Epithelial cell of esophagus (primary cell): ENCODE measurements at regions not wholly inside any gene's neighbourhood (a gene's known extent, or its start where the extent isn't known, plus 50 kb on each side); places are given as distances from the start of the nearest gene placed in this dataset.
A peak's percentile ranks its signal among the peaks of the same experiment; 100 is the strongest.

Experiments used
- DNase-seq: peaks from one replicate; pipeline ENCODE4 v3.0.0; 2010; ENCODE audit warnings: low read depth
- H3K4me3 ChIP-seq: 2 replicates; pipeline ENCODE4 v1.5.1; 2011; ENCODE audit warnings: mild to moderate bottlenecking, low read length, control low read depth
- TF ChIP-seq, protein P1 (sequence below): IDR thresholded peaks from 2 replicates; pipeline ENCODE4 v1.5.1; 2011; ENCODE audit warnings: low read depth, mild to moderate bottlenecking, low read length, control low read depth, inconsistent platforms; ENCODE audit not compliant: insufficient read depth; ENCODE audit errors: missing control alignments

DNA sequence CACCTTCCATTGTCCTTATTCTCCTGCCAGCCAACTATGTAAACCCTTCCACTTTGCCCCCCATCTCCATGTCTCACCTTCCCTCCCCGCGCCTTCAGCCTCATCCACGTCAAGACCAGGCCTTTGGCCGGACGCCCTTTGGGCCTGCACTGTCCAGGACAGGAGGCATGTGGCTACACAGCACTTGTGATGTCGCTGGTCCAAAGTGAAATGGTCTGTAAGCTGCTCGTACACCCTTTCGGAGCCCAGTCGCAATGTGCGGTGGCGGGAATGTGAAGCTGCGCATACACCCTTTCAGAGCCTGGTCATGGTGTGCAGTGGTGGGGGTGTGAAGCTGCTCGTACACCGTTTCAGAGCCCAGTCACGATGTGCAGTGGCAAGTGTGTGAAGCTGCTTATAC is 247.9 kb upstream of the RGS6 start:
- TF ChIP-seq, protein P1, sequence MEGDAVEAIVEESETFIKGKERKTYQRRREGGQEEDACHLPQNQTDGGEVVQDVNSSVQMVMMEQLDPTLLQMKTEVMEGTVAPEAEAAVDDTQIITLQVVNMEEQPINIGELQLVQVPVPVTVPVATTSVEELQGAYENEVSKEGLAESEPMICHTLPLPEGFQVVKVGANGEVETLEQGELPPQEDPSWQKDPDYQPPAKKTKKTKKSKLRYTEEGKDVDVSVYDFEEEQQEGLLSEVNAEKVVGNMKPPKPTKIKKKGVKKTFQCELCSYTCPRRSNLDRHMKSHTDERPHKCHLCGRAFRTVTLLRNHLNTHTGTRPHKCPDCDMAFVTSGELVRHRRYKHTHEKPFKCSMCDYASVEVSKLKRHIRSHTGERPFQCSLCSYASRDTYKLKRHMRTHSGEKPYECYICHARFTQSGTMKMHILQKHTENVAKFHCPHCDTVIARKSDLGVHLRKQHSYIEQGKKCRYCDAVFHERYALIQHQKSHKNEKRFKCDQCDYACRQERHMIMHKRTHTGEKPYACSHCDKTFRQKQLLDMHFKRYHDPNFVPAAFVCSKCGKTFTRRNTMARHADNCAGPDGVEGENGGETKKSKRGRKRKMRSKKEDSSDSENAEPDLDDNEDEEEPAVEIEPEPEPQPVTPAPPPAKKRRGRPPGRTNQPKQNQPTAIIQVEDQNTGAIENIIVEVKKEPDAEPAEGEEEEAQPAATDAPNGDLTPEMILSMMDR: no peak

DNA sequence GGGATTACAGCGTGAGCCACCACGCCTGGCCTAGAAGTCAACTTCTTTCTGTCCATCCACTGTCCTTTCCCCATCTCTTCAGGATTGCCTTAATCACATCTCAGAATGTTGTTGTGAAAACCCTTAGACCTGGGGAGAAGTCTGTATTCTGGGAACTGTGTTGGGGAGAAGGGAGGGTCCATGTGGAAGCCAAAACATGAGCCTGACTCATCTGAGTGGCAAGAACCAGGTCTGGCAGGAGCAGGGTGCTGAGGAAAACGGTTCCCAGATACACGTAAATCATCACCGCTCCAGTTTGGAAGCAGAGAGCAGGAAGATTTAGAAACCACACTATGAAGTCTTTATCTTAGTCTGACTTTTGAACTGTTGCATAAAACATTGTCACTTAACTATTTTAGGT is 245.6 kb upstream of the RGS6 start:
- TF ChIP-seq, protein P1: no peak
- no peak for DNase-seq
- no peak overlapping the region for H3K4me3 ChIP-seq

More for the DNA sequence above, 247.9 kb upstream of the RGS6 start:
- no peak for DNase-seq
- H3K4me3 ChIP-seq: no peak overlapping the region

DNA sequence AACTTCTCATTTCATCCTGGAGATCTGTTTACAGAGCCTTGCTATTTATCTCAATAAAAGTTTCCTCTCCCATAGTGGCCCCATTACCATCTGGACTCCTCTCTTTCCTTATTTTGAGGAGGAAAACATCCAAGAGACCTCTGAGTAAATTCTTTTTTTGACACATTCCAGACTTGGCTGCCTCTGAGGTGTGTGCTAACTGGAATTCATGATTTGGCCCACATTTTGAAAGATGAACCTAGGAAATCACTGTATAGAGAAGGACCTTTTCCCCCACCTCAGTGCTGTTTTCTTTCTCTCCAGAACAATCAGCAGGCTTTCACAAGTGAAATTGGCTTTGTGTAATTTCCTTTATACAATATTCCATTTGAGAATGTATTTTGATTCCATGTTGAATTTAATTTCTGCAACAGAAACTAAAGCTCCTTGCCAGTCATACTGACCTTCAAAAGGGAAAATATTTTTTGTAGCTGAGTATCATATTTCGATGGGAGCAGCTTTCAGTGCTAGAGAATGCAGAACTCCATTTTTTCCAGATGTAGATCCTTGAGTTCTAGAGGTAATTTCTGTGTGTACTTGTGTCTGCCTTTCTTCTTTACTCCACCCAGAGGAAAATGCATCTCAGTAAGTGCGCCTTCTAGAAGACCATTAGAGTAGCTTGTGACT is 244.9 kb upstream of the RGS6 start:
- H3K4me3 ChIP-seq: no peak overlapping the region
- no peak for DNase-seq
- TF ChIP-seq, protein P1: no peak

DNA sequence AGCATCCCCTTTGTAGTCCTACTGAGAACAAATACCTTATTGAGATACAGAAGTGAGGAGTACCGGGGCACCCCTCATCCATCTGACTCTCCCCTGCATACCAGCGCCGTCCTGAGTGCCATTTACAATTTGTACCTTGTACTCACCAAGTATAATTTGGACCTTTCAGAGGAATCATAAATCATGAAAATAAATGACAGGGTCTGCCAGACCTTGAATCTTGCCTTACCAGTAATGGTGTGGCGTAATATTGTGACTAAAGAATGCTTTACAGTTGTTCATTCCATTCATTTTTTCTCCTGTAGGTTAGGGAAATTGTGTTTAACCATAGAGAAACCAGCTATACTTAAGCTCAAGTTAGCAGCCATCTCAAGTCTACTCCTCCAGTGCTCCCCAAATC is 243.7 kb upstream of the RGS6 start:
- H3K4me3 ChIP-seq: no peak overlapping the region
- TF ChIP-seq, protein P1: no peak
- DNase-seq: peak; percentile 53

DNA sequence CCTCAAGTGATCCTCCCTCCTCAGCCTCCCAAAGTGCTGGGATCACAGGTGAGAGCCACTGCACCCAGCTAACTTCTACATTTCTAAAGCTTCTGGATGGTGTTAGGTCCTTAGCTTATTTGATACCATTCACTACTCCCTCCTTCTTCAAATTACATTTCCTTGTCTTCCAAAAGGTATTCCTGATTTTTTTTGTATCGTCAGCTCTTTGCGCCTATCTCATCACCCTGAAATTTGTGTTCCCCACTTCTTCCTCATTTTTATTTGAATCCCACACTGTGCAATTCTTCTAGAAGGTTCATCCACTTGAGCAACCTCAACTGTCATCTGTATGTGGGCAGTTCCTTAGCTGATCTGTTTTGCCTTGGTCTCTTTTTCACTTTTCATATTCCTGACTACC is 241.8 kb upstream of the RGS6 start:
- DNase-seq: no peak
- no peak overlapping the region for H3K4me3 ChIP-seq
- TF ChIP-seq, protein P1: no peak

DNA sequence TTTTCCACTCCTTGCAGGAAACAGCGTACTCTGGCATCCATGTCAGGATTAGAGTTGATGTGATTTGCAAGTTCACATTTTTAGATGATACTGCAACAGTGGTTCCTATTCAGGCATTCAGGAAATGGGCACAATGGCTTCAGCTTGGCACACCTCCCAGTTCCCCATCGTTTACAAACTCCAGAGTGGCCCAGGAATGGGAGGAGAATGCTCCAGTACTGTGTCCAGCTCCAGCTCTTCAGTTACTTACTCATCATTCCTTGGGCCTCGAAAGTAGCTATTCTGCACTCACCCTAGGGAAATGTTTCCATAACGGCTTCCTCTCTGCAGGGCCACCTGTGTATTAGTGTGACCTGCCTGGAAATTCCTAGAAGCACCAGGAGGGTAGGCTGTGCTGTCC is 239.7 kb upstream of the RGS6 start:
- TF ChIP-seq, protein P1: no peak
- DNase-seq: no peak
- no peak overlapping the region for H3K4me3 ChIP-seq

DNA sequence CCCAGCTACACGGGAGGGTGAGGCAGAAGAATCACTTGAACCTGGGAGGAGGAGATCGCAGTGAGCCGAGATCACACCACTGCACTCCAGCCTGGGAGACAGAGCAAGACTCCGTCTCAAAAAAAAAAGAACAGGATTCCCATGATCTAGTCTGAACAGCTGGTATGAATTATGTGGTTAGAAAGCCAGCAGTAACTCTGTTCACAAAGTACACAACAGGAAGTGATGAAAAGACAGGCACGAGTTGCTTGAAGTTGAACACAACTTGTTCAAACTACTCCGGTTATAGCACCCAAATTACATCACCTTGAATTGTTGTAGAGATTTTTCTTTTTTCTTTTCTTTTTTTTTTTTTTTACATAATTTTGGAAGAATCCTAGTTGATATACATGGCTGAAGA is 238.8 kb upstream of the RGS6 start:
- H3K4me3 ChIP-seq: no peak overlapping the region
- DNase-seq: no peak
- TF ChIP-seq, protein P1: no peak
